Panc1 (cell line): ENCODE measurements at regions not wholly inside any gene's neighbourhood (a gene's known extent, or its start where the extent isn't known, plus 50 kb on each side); places are given as distances from the start of the nearest gene placed in this dataset.

ENCODE experiments used
- ATAC-seq: fragments of 200-7000 bp; cut with Tn5 transposase; 2 replicates; pipeline ENCODE4 v1.9.1; 2020; ENCODE audit warnings: mild to moderate bottlenecking, moderate library complexity
- BruUV-seq: library from RNA; stranded (reverse); fragments of 400-500 nt; replicated peaks from 2 replicates; lab custom pipeline; 2021; lab: Mats Ljungman, UMichigan
- CTCF ChIA-PET: fragments of 300-600 bp; sonication (Branson Sonifier 250); formaldehyde crosslinking; loops from one replicate; lab custom pipeline; 2022; ENCODE audit warnings: antibody characterized with exemption; lab: Charles Lee
- POLR2A ChIA-PET: fragments of 300-600 bp; sonication (Branson Sonifier 250); formaldehyde crosslinking; loops from one replicate; lab custom pipeline; 2022; ENCODE audit warnings: antibody characterized with exemption; lab: Charles Lee
- DNase-seq: peaks from one replicate; pipeline ENCODE4 v3.0.0-alpha.2; 2010; ENCODE audit warnings: low read depth, low spot score
- H3K27ac ChIP-seq: 2 replicates; pipeline ENCODE4 v1.5.1; 2011; ENCODE audit warnings: mild to moderate bottlenecking, low read length, inconsistent platforms
- H3K27me3 ChIP-seq: fragments of 200-500 bp; sonication (Bioruptor generic); 2 replicates; pipeline ENCODE4 v1.6.0; 2014; ENCODE audit warnings: low read length, inconsistent platforms; ENCODE audit not compliant: control insufficient read depth, insufficient read depth
- H3K36me3 ChIP-seq: fragments of 200-500 bp; sonication (Bioruptor generic); 2 replicates; pipeline ENCODE4 v1.5.1; 2014; ENCODE audit warnings: inconsistent platforms, mild to moderate bottlenecking, low read length, moderate library complexity; ENCODE audit not compliant: control insufficient read depth, insufficient read depth
- H3K4me1 ChIP-seq: 2 replicates; pipeline ENCODE4 v1.5.1; 2011; ENCODE audit warnings: inconsistent platforms, mild to moderate bottlenecking, low read length, moderate library complexity; ENCODE audit not compliant: control insufficient read depth, insufficient read depth
- H3K4me3 ChIP-seq, 2 experiments: 2 replicates each; pipeline ENCODE4 v1.5.1; 2011 to 2012; ENCODE audit warnings: low read depth in 2 of 2, low read length in 2 of 2, mild to moderate bottlenecking in 2 of 2, inconsistent platforms in 1 of 2, moderate library complexity in 1 of 2
- H3K9me3 ChIP-seq: fragments of 200-500 bp; sonication (Bioruptor generic); 2 replicates; pipeline ENCODE4 v1.5.1; 2014; ENCODE audit warnings: low read depth, mild to moderate bottlenecking, inconsistent platforms, low read length, moderate library complexity; ENCODE audit not compliant: control insufficient read depth, insufficient read depth
- CTCF ChIP-seq: fragments of 450-650 bp; IDR thresholded peaks from 2 replicates; pipeline ENCODE4 v1.5.1; 2017; ENCODE audit warnings: mild to moderate bottlenecking
- POLR2AphosphoS5 ChIP-seq: IDR thresholded peaks from 2 replicates; pipeline ENCODE4 v1.6.1; 2012; ENCODE audit warnings: mild to moderate bottlenecking, low read depth, low read length, moderate library complexity
- REST ChIP-seq, 2 experiments: IDR thresholded peaks; 2 replicates each; pipeline ENCODE4 v1.6.1; 2011 to 2012; ENCODE audit warnings: low read depth in 2 of 2, control low read depth in 1 of 2, low read length in 1 of 2, mild to moderate bottlenecking in 1 of 2, moderate library complexity in 1 of 2; ENCODE audit not compliant: insufficient read depth in 1 of 2
- SIN3A ChIP-seq: IDR thresholded peaks from 2 replicates; pipeline ENCODE4 v1.6.1; 2012; ENCODE audit warnings: low read depth, mild to moderate bottlenecking, low read length, moderate library complexity, borderline replicate concordance; ENCODE audit not compliant: insufficient read depth
- TCF7L2 ChIP-seq: IDR thresholded peaks from 2 replicates; pipeline ENCODE4 v1.6.1; 2011; ENCODE audit warnings: mild to moderate bottlenecking, low read depth, low read length, inconsistent platforms
- in situ Hi-C: cut with HindIII; loops from 2 replicates; pipeline ENCODE4 v1.10.0; 2016; ENCODE audit warnings: low sequenced_read_pairs, low pct_unique_long_range_greater_than_20kb
- intact Hi-C: fragments of 100-400 bp; cut with micrococcal nuclease; formaldehyde crosslinking; loops from one replicate; pipeline ENCODE4 v1.10.0; 2022; ENCODE audit not compliant: unreplicated experiment

- Histone ChIP-seq H3K27ac (no peak overlapping the region), H3K4me1 (no peaks in the 10 kb centered on the region), H3K9me3 (no peaks in the 10 kb centered on the region), H3K4me3 (no peak overlapping the region), H3K36me3 (no peaks in the 10 kb centered on the region), H3K27me3 (no peaks in the 10 kb centered on the region)
- CTCF ChIA-PET, result no interaction called here
- DNase-seq (no peak), ATAC-seq (no peak)
- no TSS peak for BruUV-seq
- intact Hi-C loops (no loop called here), in situ Hi-C loops (no loop called here)
- POLR2A ChIA-PET, result interaction anchor here (0.6 kb wide), 1 partner anchor 27 kb away, joined by 4 read pairs; no protein-coding TSS in a partner anchor
- no peak for TF ChIP-seq CTCF
- TF ChIP-seq SIN3A, result no peak
- no peak for TF ChIP-seq REST (IDR thresholded peaks at IDR 0.05; ENCODE audit: insufficient read depth in 1 of 2, low read depth in 2 of 2, low read length in 1 of 2)
- no peak for TF ChIP-seq TCF7L2
- TF ChIP-seq POLR2AphosphoS5, result no peak
These were observed 130.7 kb downstream of the MN1 start for GRCh38 chr22:27670701-27671412.

GRCh38 chr22:27671413-27671935, 130.1 kb downstream of the MN1 start:
- H3K27me3 ChIP-seq, result no peaks in the 10 kb centered on the region
- CTCF ChIA-PET, result no interaction called here
- no peak for DNase-seq
- H3K4me3 ChIP-seq, result no peak overlapping the region
- H3K9me3 ChIP-seq, result no peaks in the 10 kb centered on the region
- no peak for ATAC-seq
- no peaks in the 10 kb centered on the region for H3K4me1 ChIP-seq
- intact Hi-C loops, result no loop called here
- POLR2A ChIA-PET, result no interaction called here
- no peaks in the 10 kb centered on the region for H3K36me3 ChIP-seq
- in situ Hi-C loops, result no loop called here
- TF ChIP-seq SIN3A (no peak), CTCF (no peak), POLR2AphosphoS5 (no peak), TCF7L2 (no peak)
- H3K27ac ChIP-seq, result no peak overlapping the region
- BruUV-seq, result no TSS peak
